IMR-90 (cell line): ENCODE measurements at regions not wholly inside any gene's neighbourhood (a gene's known extent, or its start where the extent isn't known, plus 50 kb on each side); places are given as distances from the start of the nearest gene placed in this dataset.

Experiments used
- ATAC-seq: fragments of 200-7000 bp; cut with Tn5 transposase; 2 replicates; pipeline ENCODE4 v1.9.1; 2020; ENCODE audit warnings: low read depth, mild to moderate bottlenecking, moderate library complexity
- BruUV-seq: library from RNA; stranded (reverse); fragments of 400-500 nt; replicated peaks from 2 replicates; lab custom pipeline; 2021; lab: Mats Ljungman, UMichigan
- CTCF ChIA-PET: fragments of 300-600 bp; formaldehyde crosslinking; extraction: SDS; loops from one replicate; lab custom pipeline; 2021; ENCODE audit warnings: antibody characterized with exemption; lab: Yijun Ruan, JAX
- POLR2A ChIA-PET: fragments of 300-600 bp; sonication (Branson Sonifier 250); formaldehyde crosslinking; loops from one replicate; lab custom pipeline; 2022; ENCODE audit warnings: antibody characterized with exemption; ENCODE audit not compliant: unreplicated experiment; lab: Charles Lee
- DNase-seq: peaks from one replicate; pipeline ENCODE4 v3.0.0; 2013
- H2AFZ ChIP-seq: replicated peaks from 2 replicates; pipeline ENCODE3; 2013; ENCODE audit warnings: low read length, mild to moderate bottlenecking; ENCODE audit not compliant: poor library complexity
- H2AK5ac ChIP-seq: 2 replicates; pipeline ENCODE4 v1.6.1; 2013; ENCODE audit warnings: low read depth, low read length, inconsistent platforms
- H2AK9ac ChIP-seq: replicated peaks from 2 replicates; pipeline ENCODE3; 2013; ENCODE audit warnings: mild to moderate bottlenecking, low read depth, low read length, moderate library complexity; ENCODE audit not compliant: poor library complexity
- H2BK120ac ChIP-seq: 2 replicates; pipeline ENCODE4 v1.6.1; 2013; ENCODE audit warnings: low read depth, low read length, inconsistent platforms
- H2BK15ac ChIP-seq: 3 replicates; pipeline ENCODE4 v1.6.1; 2013; ENCODE audit warnings: low read depth, low read length, inconsistent platforms
- H2BK20ac ChIP-seq: 2 replicates; pipeline ENCODE4 v1.6.1; 2013; ENCODE audit warnings: low read depth, mild to moderate bottlenecking, inconsistent platforms, low read length, moderate library complexity
- H2BK5ac ChIP-seq: 2 replicates; pipeline ENCODE4 v1.6.1; 2013; ENCODE audit warnings: mild to moderate bottlenecking, low read depth, low read length, inconsistent platforms; ENCODE audit not compliant: poor library complexity, severe bottlenecking
- H3K14ac ChIP-seq: replicated peaks from 2 replicates; pipeline ENCODE4 v1.6.1; 2013; ENCODE audit warnings: low read depth, low read length, inconsistent platforms
- H3K18ac ChIP-seq: 2 replicates; pipeline ENCODE4 v1.6.1; 2013; ENCODE audit warnings: low read depth, low read length, control low read depth
- H3K23ac ChIP-seq: 2 replicates; pipeline ENCODE4 v1.6.1; 2013; ENCODE audit warnings: low read depth, low read length, inconsistent platforms
- H3K27ac ChIP-seq: 2 replicates; pipeline ENCODE4 v1.5.1; 2013; ENCODE audit warnings: mild to moderate bottlenecking, control low read depth, low read length; ENCODE audit not compliant: insufficient read depth
- H3K27me3 ChIP-seq: 2 replicates; pipeline ENCODE4 v1.6.1; 2013; ENCODE audit warnings: low read length; ENCODE audit not compliant: control insufficient read depth, insufficient read depth
- H3K36me3 ChIP-seq: 2 replicates; pipeline ENCODE4 v1.6.1; 2013; ENCODE audit warnings: low read length, mixed read lengths; ENCODE audit not compliant: control insufficient read depth, insufficient read depth
- H3K4ac ChIP-seq: 2 replicates; pipeline ENCODE4 v1.6.1; 2013; ENCODE audit warnings: low read depth, low read length, inconsistent platforms
- H3K4me1 ChIP-seq: 2 replicates; pipeline ENCODE4 v1.6.1; 2013; ENCODE audit warnings: low read length, mixed read lengths; ENCODE audit not compliant: control insufficient read depth, insufficient read depth
- H3K4me2 ChIP-seq: 2 replicates; pipeline ENCODE4 v1.6.1; 2013; ENCODE audit warnings: low read depth, mild to moderate bottlenecking, control low read depth, low read length, moderate library complexity
- H3K4me3 ChIP-seq: 2 replicates; pipeline ENCODE4 v1.5.1; 2013; ENCODE audit warnings: low read depth, mild to moderate bottlenecking, control low read depth, low read length, moderate library complexity; ENCODE audit not compliant: insufficient read depth
- H3K56ac ChIP-seq: 2 replicates; pipeline ENCODE4 v1.6.1; 2013; ENCODE audit warnings: low read length, inconsistent platforms; ENCODE audit not compliant: insufficient read depth; ENCODE audit errors: extremely low read depth
- H3K79me1 ChIP-seq, 2 experiments: 2 replicates each; pipeline ENCODE4 v1.6.1; 2013; ENCODE audit warnings: low read length in 2 of 2, inconsistent platforms in 1 of 2, low read depth in 1 of 2
- H3K9ac ChIP-seq: 2 replicates; pipeline ENCODE4 v1.6.1; 2013; ENCODE audit warnings: low read depth, low read length, control low read depth
- H3K9me1 ChIP-seq: 2 replicates; pipeline ENCODE4 v1.6.1; 2013; ENCODE audit warnings: low read length, inconsistent platforms; ENCODE audit not compliant: insufficient read depth
- H3K9me3 ChIP-seq: 2 replicates; pipeline ENCODE4 v1.6.1; 2013; ENCODE audit warnings: low read length; ENCODE audit not compliant: control insufficient read depth, insufficient read depth
- H4K20me1 ChIP-seq: 2 replicates; pipeline ENCODE4 v1.6.1; 2013; ENCODE audit warnings: low read length, inconsistent platforms; ENCODE audit not compliant: insufficient read depth
- H4K5ac ChIP-seq: 2 replicates; pipeline ENCODE4 v1.6.1; 2013; ENCODE audit warnings: mild to moderate bottlenecking, low read depth, low read length, control low read depth
- H4K8ac ChIP-seq, 2 experiments: 2 replicates each; pipeline ENCODE4 v1.6.1; 2013; ENCODE audit warnings: low read depth in 2 of 2, low read length in 2 of 2, control low read depth in 1 of 2, inconsistent platforms in 1 of 2
- H4K91ac ChIP-seq: 2 replicates; pipeline ENCODE4 v1.6.1; 2013; ENCODE audit warnings: low read depth, low read length, inconsistent platforms; ENCODE audit not compliant: insufficient read depth
- BHLHE40 ChIP-seq: fragments of 150-350 bp; IDR thresholded peaks from 2 replicates; pipeline ENCODE4 v1.6.1; 2016; ENCODE audit warnings: mild to moderate bottlenecking, low read depth, low read length
- CEBPB ChIP-seq: IDR thresholded peaks from 2 replicates; pipeline ENCODE4 v1.6.1; 2012; ENCODE audit warnings: low read depth, low read length, improper control_type of control experiment
- CHD1 ChIP-seq: IDR thresholded peaks from 2 replicates; pipeline ENCODE4 v1.6.1; 2012; ENCODE audit warnings: low read depth, low read length, improper control_type of control experiment
- CTCF ChIP-seq: conservative IDR thresholded peaks from 2 replicates; pipeline ENCODE4 v1.5.1; 2012; ENCODE audit warnings: mild to moderate bottlenecking, low read depth, low read length, improper control_type of control experiment
- ELK1 ChIP-seq: fragments of 150-350 bp; IDR thresholded peaks from 2 replicates; pipeline ENCODE4 v1.6.1; 2016; ENCODE audit warnings: low read depth, mild to moderate bottlenecking, low read length, moderate library complexity, borderline replicate concordance
- MAFK ChIP-seq: IDR thresholded peaks from 2 replicates; pipeline ENCODE4 v1.6.1; 2012; ENCODE audit warnings: low read depth, low read length, improper control_type of control experiment
- MAZ ChIP-seq: IDR thresholded peaks from 2 replicates; pipeline ENCODE4 v1.6.1; 2012; ENCODE audit warnings: low read depth, mild to moderate bottlenecking, low read length, improper control_type of control experiment, moderate library complexity, borderline replicate concordance
- MXI1 ChIP-seq: IDR thresholded peaks from 2 replicates; pipeline ENCODE4 v1.6.1; 2012; ENCODE audit warnings: low read depth, mild to moderate bottlenecking, low read length, moderate library complexity, borderline replicate concordance
- RFX5 ChIP-seq: IDR thresholded peaks from 2 replicates; pipeline ENCODE4 v1.8.0; 2012; ENCODE audit warnings: low read depth, mild to moderate bottlenecking, low read length, moderate library complexity
- SMC3 ChIP-seq: fragments of 150-350 bp; IDR thresholded peaks from 2 replicates; pipeline ENCODE4 v1.6.1; 2016; ENCODE audit warnings: low read depth, mild to moderate bottlenecking, antibody characterized with exemption, low read length, moderate library complexity
- USF2 ChIP-seq: fragments of 150-350 bp; IDR thresholded peaks from 2 replicates; pipeline ENCODE4 v1.6.1; 2017; ENCODE audit warnings: mild to moderate bottlenecking, antibody characterized with exemption, low read length, low read depth
- WGBS, 2 experiments: methylation state at CpG; one replicate each; pipeline versions ENCODE4 v1.1.5 to v1.1.7; 2013; ENCODE audit warnings: missing lambda C conversion rate in 2 of 2; ENCODE audit not compliant: insufficient read length in 1 of 2; ENCODE audit errors: extremely low coverage in 2 of 2; 5-methylcytosine and 5-hydroxymethylcytosine counted together
- dilution Hi-C: fragments of 300-500 bp; cut with HindIII; formaldehyde crosslinking; loops from one replicate; pipeline ENCODE4 v1.14.3; 2018; ENCODE audit warnings: low sequenced_read_pairs; ENCODE audit not compliant: unreplicated experiment
- in situ Hi-C: fragments of 300-500 bp; cut with MboI; formaldehyde crosslinking; loops from 3 replicates; pipeline ENCODE4 v1.14.3; 2019; ENCODE audit warnings: low sequenced_read_pairs, inconsistent platforms, mixed read lengths
- intact Hi-C: fragments of 100-400 bp; cut with micrococcal nuclease; formaldehyde crosslinking; loops from 2 replicates; pipeline ENCODE4 v1.10.0; 2022

- no peak for TF ChIP-seq SMC3
- TF ChIP-seq CHD1: no peak
- no peak for TF ChIP-seq BHLHE40
- no peak for TF ChIP-seq RFX5
- TF ChIP-seq USF2: no peak
- no peak for TF ChIP-seq CTCF
- no peak for TF ChIP-seq MAZ
- TF ChIP-seq MAFK: no peak
- no peak for TF ChIP-seq ELK1
- TF ChIP-seq MXI1: no peak
- no peak for TF ChIP-seq CEBPB
- no peak overlapping the region for H2AK9ac ChIP-seq
- H3K56ac ChIP-seq: no peak overlapping the region
- in situ Hi-C loops (no loop called here), dilution Hi-C loops (no loop called here), intact Hi-C loops (no loop called here)
- no peak for DNase-seq
- 43% methylated on average over 1 of the region's 2 CpGs; no CpG with 5 or more reads in 1 of the 2 experiments for WGBS, 2 experiments
- no peak overlapping the region for H3K23ac ChIP-seq
- no peak overlapping the region for H2AFZ ChIP-seq
- H2BK5ac ChIP-seq: no peak overlapping the region
- no peak overlapping the region for H2BK120ac ChIP-seq
- H4K91ac ChIP-seq: no peak overlapping the region
- no peak for ATAC-seq
- no peak overlapping the region for H4K8ac ChIP-seq
- H4K5ac ChIP-seq: no peak overlapping the region
- no peaks in the 10 kb centered on the region for H3K27me3 ChIP-seq
- no peak overlapping the region for H2AK5ac ChIP-seq
- CTCF ChIA-PET: no interaction called here
- H3K4me1 ChIP-seq: no peaks in the 10 kb centered on the region
- H3K4me2 ChIP-seq: no peak overlapping the region
- H3K9ac ChIP-seq: no peak overlapping the region
- no peaks in the 10 kb centered on the region for H4K20me1 ChIP-seq
- peaks cover 12% of the 10 kb centered on the region for H3K9me3 ChIP-seq
- H3K14ac ChIP-seq: no peak overlapping the region
- no peak overlapping the region for H2BK15ac ChIP-seq
- no peak overlapping the region for H3K18ac ChIP-seq
- POLR2A ChIA-PET: no interaction called here
- no peaks in the 10 kb centered on the region for H3K9me1 ChIP-seq
- no peaks in the 10 kb centered on the region for H3K79me1 ChIP-seq
- H3K36me3 ChIP-seq: no peaks in the 10 kb centered on the region
- H3K27ac ChIP-seq: no peak overlapping the region
- no peak overlapping the region for H2BK20ac ChIP-seq
- H3K4ac ChIP-seq: no peak overlapping the region
- no peak overlapping the region for H3K4me3 ChIP-seq
- no TSS peak for BruUV-seq
Measured at GRCh38 chr2:139281124-139281523, 500.9 kb upstream of the NXPH2 start.
